ENCODE measurements at regions not wholly inside any gene's neighbourhood (a gene's known extent, or its start where the extent isn't known, plus 50 kb on each side); places are given as distances from the start of the nearest gene placed in this dataset.

DNA sequence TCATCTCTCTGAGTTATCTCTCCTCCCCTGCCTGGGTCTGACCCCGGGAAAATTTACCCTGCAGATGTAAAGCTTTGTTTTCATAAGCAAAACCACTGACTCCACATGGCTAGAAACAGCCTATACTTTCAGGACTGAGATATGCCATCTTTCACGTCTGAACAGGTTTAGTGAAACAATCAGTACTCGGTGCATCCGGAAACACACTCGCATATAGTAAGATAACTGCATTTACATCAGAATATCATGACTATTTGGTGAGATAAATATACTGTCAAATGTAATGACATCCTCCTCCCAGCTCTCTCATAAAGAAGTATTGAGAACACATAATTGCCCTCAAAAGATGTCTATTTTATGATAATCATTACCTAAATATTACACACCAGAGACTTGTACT lies 172.8 kb downstream of the EFNB2 start:
- WGBS, 2 donors = 81 to 88% methylated on average over 5 of the region's 5 CpGs
- H3K27me3 ChIP-seq = no peaks in the 10 kb centered on the region
- intact Hi-C loops (cut with DNase I) = no loop called here

DNA sequence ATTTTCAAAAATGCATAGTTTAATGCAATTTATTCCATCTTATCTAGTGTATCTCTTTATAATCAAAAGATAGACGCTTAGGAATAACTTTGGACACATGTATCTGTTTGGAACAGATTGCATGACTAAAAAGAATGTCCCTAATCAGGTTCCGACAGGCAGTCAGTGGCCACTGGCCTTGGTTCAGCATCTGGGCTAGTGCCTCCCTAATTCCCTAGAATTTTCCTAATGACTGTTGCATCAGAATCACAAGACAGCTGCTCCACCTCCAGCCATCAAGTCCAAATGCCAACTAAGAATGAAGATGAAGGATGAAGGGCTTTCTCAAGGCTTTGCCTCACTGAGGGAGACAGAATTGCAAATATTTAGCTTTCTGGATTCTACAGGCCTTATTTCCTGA lies 173.8 kb downstream of the EFNB2 start:
- TF ChIP-seq, protein P1, sequence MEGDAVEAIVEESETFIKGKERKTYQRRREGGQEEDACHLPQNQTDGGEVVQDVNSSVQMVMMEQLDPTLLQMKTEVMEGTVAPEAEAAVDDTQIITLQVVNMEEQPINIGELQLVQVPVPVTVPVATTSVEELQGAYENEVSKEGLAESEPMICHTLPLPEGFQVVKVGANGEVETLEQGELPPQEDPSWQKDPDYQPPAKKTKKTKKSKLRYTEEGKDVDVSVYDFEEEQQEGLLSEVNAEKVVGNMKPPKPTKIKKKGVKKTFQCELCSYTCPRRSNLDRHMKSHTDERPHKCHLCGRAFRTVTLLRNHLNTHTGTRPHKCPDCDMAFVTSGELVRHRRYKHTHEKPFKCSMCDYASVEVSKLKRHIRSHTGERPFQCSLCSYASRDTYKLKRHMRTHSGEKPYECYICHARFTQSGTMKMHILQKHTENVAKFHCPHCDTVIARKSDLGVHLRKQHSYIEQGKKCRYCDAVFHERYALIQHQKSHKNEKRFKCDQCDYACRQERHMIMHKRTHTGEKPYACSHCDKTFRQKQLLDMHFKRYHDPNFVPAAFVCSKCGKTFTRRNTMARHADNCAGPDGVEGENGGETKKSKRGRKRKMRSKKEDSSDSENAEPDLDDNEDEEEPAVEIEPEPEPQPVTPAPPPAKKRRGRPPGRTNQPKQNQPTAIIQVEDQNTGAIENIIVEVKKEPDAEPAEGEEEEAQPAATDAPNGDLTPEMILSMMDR (IDR thresholded peaks at IDR 0.05) = no peak
- no peak overlapping the region for H3K27ac ChIP-seq
- H3K4me3 ChIP-seq = no peak overlapping the region
- peaks cover 0 to 9% (median 0%) of the 10 kb centered on the region in 9 donors for H3K4me1 ChIP-seq
- peaks cover 0 to 15% (median 4%) of the 10 kb centered on the region in 11 donors for H3K9me3 ChIP-seq
- WGBS, 2 donors = 92 to 95% methylated on average over 2 of the region's 2 CpGs
- no peaks in the 10 kb centered on the region for H3K27me3 ChIP-seq
- intact Hi-C loops (cut with DNase I) = no loop called here
- DNase-seq (no peak), ATAC-seq (no peak)
- no peaks in the 10 kb centered on the region for H3K36me3 ChIP-seq

More for the DNA sequence above, 172.8 kb downstream of the EFNB2 start:
- ATAC-seq (no peak), DNase-seq (no peak)
- Histone ChIP-seq H3K4me3 (no peak overlapping the region), H3K36me3 (no peaks in the 10 kb centered on the region), H3K9me3 (peaks cover 0 to 15% (median 4%) of the 10 kb centered on the region in 11 donors), H3K27ac (no peak overlapping the region), H3K4me1 (peaks cover 0 to 6% (median 0%) of the 10 kb centered on the region in 9 donors)
- TF ChIP-seq, protein P1 (IDR thresholded peaks at IDR 0.05) = no peak

DNA sequence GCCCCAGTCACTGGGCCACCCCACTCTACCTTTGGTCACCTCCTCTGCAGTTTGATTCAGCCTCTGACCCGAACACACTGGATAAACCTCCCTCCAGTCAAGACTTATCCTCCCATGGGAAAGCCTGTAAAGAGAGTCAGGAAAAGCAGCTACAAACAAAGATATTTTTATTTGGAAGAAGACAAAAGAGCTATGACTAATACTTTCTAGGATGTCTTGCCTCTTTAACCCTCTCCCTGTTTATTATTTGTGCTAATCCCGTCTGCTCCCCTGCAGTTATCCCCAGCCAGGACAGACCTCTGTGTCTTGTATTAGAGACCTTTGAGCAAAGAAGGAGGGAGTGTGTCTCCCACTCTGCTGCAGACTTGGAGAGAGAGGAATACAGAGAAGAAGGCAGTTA lies 178.3 kb downstream of the EFNB2 start:
- WGBS, 2 donors = 31 to 54% methylated on average over 2 of the region's 2 CpGs
- TF ChIP-seq, protein P1 (IDR thresholded peaks at IDR 0.05) = no peak
- intact Hi-C loops (cut with DNase I) = no loop called here
- Histone ChIP-seq H3K9me3 (no peaks in the 10 kb centered on the region), H3K4me3 (no peak overlapping the region), H3K27me3 (no peaks in the 10 kb centered on the region), H3K4me1 (peaks cover 0 to 9% (median 0%) of the 10 kb centered on the region in 9 donors), H3K36me3 (no peaks in the 10 kb centered on the region), H3K27ac (no peak overlapping the region)
- DNase-seq = no peak
- ATAC-seq = peak in 2 of 8 donors; percentile 31 to 55

DNA sequence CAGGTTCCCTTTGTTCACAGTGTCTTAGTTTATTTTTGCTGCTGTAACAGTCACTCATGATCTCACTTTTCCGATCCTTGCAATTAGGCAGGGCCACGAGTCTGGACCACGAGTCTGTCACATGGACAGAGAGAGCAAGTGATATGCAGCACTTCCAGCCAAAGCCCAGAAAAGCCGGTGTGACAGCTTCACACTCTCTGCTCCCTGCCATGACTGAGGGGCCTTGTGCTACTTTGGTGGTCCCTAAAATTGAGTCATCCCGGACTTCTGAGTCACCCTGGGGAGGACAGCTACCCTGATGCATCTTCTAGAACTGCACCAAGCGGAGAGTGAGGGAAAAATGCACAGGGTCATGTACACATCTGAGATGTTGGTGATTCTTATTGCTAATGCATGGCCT lies 179.6 kb downstream of the EFNB2 start:
- 93 to 94% methylated on average over 6 of the region's 6 CpGs for WGBS, 2 donors
- Histone ChIP-seq H3K9me3 (no peaks in the 10 kb centered on the region), H3K27ac (no peak overlapping the region), H3K4me1 (peaks cover 0 to 9% (median 0%) of the 10 kb centered on the region in 9 donors), H3K4me3 (no peak overlapping the region), H3K36me3 (no peaks in the 10 kb centered on the region), H3K27me3 (peaks cover 0 to 7% (median under 1%) of the 10 kb centered on the region in 7 donors)
- TF ChIP-seq, protein P1 (IDR thresholded peaks at IDR 0.05) = no peak
- ATAC-seq = no peak
- intact Hi-C loops (cut with DNase I) = no loop called here
- no peak for DNase-seq
